Activated CD4-positive, alpha-beta T cell treated with anti-CD3 and anti-CD28 coated beads, Interleukin-2, amount 10 ng/mL, durations not matched to agents 7 days and 5 days (primary cell): ENCODE measurements at regions not wholly inside any gene's neighbourhood (a gene's known extent, or its start where the extent isn't known, plus 50 kb on each side); places are given as distances from the start of the nearest gene placed in this dataset.

Experiments
- CTCF ChIA-PET: fragments of 350-600 bp; sonication (Branson Sonifier 250); formaldehyde crosslinking; loops from one replicate; lab custom pipeline; 2021; ENCODE audit warnings: antibody characterized with exemption; lab: Charles Lee
- POLR2A ChIA-PET: fragments of 350-600 bp; sonication (Branson Sonifier 250); formaldehyde crosslinking; loops from one replicate; lab custom pipeline; 2021; ENCODE audit warnings: antibody characterized with exemption; lab: Charles Lee
- DNase-seq: peaks from one replicate; pipeline ENCODE4 v3.0.0-alpha.2; 2020
- H3K27ac Mint-ChIP-seq: one replicate; pipeline ENCODE4 v1.8.0; 2021; ENCODE audit warnings: mild to moderate bottlenecking, moderate library complexity, mixed read lengths
- H3K27me3 Mint-ChIP-seq: one replicate; pipeline ENCODE4 v1.8.0; 2021; ENCODE audit warnings: mixed read lengths
- H3K36me3 Mint-ChIP-seq: one replicate; pipeline ENCODE4 v1.8.0; 2021; ENCODE audit warnings: low read depth, mixed read lengths
- H3K4me1 Mint-ChIP-seq: one replicate; pipeline ENCODE4 v1.8.0; 2021; ENCODE audit warnings: mixed read lengths
- H3K4me3 Mint-ChIP-seq: one replicate; pipeline ENCODE4 v1.8.0; 2021; ENCODE audit warnings: mild to moderate bottlenecking, moderate library complexity, mixed read lengths
- H3K9me3 Mint-ChIP-seq: one replicate; pipeline ENCODE4 v1.8.0; 2021; ENCODE audit warnings: mixed read lengths

DNA sequence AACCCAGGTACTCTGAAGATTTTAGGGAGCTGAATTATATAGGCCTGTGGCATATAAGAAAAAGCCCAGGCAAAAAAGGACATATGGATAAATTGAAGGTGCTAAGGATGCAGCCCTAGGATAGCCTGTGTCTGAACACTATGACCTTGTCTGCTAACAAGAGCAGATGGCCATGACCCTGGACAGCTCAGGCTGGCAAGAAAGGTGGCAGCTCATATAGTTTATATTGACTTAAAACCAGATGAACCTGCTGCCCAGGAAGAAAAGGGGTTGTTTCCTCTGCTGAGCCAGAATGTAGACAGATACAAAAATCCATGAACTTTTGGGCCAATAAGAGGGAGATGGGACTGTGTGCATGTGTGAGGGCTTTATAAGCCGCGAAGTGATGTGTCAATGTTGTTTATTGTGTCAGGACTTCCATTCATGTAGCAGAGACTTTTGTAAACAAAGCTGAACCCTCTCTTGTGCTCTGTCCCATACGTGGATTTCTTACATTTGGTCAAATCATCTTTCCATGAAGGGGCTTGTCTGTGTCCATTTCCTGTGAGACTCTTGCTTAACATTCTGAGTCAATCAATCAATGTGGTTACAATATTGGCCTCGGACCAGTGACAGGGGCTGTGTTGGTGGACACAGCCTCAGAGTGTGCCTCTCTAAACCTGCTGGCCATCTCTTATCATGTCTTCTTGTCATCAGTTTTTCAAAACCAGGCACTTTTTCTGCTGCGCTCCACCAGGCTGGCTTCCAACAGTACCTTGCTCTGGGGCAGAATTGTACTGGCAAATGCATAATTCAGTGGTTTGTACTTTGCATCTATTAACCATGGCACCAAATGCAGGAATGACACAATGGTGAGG is 321.2 kb downstream of the WDR72 start:
- no peak for DNase-seq
- Mint-ChIP-seq H3K27me3 (peaks cover 2% of the 10 kb centered on the region), H3K36me3 (no peaks in the 10 kb centered on the region), H3K27ac (no peak overlapping the region), H3K9me3 (no peaks in the 10 kb centered on the region), H3K4me1 (no peaks in the 10 kb centered on the region), H3K4me3 (no peak overlapping the region)
- POLR2A ChIA-PET = interaction anchor here (0.6 kb wide), 1 partner anchor 645 kb away, joined by 3 read pairs; no protein-coding TSS in a partner anchor
- CTCF ChIA-PET = interaction anchor here (0.5 kb wide), 1 partner anchor 944 kb away, joined by 4 read pairs; no protein-coding TSS in a partner anchor

DNA sequence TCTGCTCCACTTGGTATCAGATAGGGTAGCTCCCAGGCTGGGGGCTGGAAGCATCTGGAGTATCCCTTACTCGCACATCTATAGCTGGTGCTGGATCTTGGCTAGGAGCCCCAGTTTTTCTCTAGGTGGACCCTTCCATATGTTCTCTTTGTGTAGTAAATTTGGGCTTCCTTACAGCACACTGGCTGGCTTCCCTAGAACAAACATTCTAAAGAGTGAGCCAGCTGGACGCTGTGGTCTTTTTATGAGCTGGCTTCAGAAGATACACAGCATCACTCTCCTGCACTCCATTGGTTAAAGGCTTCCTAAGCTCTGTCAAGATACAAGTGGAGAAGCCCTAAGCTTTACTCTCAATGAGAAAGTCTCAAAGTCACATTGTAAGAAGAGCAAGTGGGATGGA is 322.1 kb downstream of the WDR72 start:
- POLR2A ChIA-PET = no interaction called here
- Mint-ChIP-seq H3K27me3 (peaks cover 2% of the 10 kb centered on the region), H3K36me3 (no peaks in the 10 kb centered on the region)

DNA sequence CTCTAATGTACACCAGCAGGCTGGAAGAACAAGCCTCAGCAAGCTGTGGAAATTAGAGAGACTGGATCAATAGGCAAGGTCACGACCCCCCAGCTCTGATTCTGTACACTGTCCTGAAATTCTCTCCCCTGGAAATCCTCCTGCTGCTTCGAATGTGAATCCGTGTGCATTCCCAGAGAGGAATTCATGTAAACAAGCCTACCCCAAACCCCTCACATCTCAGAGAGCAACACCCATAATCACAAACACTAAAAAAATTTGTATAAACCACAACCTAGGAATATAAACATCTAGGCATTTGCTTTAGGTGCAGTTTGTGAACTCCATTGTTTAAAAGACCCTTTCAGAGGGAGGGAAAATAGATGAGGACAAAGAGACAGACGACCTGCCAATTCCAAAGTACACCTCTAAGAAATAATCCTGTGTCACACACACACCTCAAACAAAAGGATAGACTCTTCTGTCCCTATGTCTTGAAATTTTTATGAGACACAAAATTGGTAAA is 325.2 kb downstream of the WDR72 start:
- Mint-ChIP-seq H3K27me3 (no peaks in the 10 kb centered on the region), H3K27ac (no peak overlapping the region), H3K9me3 (no peaks in the 10 kb centered on the region), H3K4me1 (no peaks in the 10 kb centered on the region), H3K36me3 (no peaks in the 10 kb centered on the region), H3K4me3 (no peak overlapping the region)
- CTCF ChIA-PET = no interaction called here
- no peak for DNase-seq
- POLR2A ChIA-PET = no interaction called here

More for the DNA sequence above, 322.1 kb downstream of the WDR72 start:
- no peak overlapping the region for H3K4me3 Mint-ChIP-seq
- no peak for DNase-seq
- no peaks in the 10 kb centered on the region for H3K9me3 Mint-ChIP-seq
- CTCF ChIA-PET = no interaction called here
- no peaks in the 10 kb centered on the region for H3K4me1 Mint-ChIP-seq
- H3K27ac Mint-ChIP-seq = no peak overlapping the region

GRCh38 chr15:53416219-53416940 is 343.1 kb downstream of the WDR72 start:
- no peak for DNase-seq
- Mint-ChIP-seq H3K4me3 (no peak overlapping the region), H3K36me3 (no peaks in the 10 kb centered on the region), H3K27ac (no peak overlapping the region), H3K9me3 (peaks cover 4% of the 10 kb centered on the region), H3K4me1 (no peaks in the 10 kb centered on the region), H3K27me3 (no peaks in the 10 kb centered on the region)
- ChIA-PET POLR2A (no interaction called here), CTCF (no interaction called here)

DNA sequence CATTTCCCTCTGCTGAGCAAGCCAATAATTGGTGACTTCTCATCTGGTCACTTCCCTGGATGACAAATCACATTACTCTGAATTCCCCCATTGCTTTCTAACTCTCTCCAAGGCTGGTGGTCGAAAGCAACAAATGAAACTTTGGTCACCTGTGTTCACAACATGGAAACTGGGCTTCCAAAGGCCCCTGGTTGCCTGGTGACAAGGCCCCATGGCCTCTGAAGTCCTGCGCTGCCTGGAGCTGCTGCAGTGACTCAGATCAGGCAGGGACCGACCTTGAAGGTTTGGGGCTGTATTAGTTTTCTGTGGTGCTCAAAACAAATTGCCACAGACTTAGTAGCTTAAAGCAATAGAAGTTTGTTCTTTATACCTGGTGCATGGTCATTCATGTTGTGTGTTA is 345.3 kb downstream of the WDR72 start:
- DNase-seq = no peak
- CTCF ChIA-PET = no interaction called here
- POLR2A ChIA-PET = no interaction called here
- no peaks in the 10 kb centered on the region for H3K27me3 Mint-ChIP-seq
- H3K27ac Mint-ChIP-seq = no peak overlapping the region
- H3K4me3 Mint-ChIP-seq = no peak overlapping the region
- no peaks in the 10 kb centered on the region for H3K36me3 Mint-ChIP-seq
- H3K9me3 Mint-ChIP-seq = peaks cover 4% of the 10 kb centered on the region
- H3K4me1 Mint-ChIP-seq = no peaks in the 10 kb centered on the region

GRCh38 chr15:53412542-53412941 is 346.9 kb downstream of the WDR72 start:
- POLR2A ChIA-PET = no interaction called here
- H3K27me3 Mint-ChIP-seq = no peaks in the 10 kb centered on the region

DNA sequence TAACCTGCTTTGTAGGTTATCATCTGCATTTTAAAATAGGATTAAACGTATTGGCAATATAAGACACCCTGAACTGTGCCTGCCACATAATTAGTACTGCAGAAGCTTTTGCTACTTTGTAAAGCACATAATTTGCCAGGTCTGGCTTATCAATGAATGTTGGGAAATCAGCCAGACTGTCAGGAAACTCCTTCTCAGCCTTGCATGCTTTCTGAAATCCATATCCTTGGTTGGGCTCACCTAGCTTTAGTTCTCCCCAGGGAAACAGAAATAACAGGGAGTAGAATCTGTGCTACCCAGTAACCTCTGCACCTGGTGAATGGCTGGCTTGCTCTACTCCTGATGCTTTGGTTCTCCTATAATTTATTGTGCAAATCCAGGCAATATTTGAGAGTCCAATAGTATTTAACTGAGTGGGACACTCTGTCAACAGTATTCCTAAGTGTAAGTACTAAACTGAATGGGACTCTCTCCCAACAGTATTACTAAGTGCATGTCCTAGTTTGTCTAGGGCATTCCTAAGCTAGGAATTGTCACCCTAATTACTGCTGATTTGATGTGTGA is 354.5 kb downstream of the WDR72 start:
- Mint-ChIP-seq H3K27ac (no peak overlapping the region), H3K27me3 (no peaks in the 10 kb centered on the region), H3K4me3 (no peak overlapping the region), H3K9me3 (no peaks in the 10 kb centered on the region), H3K4me1 (no peaks in the 10 kb centered on the region), H3K36me3 (no peaks in the 10 kb centered on the region)
- ChIA-PET CTCF (no interaction called here), POLR2A (no interaction called here)
- no peak for DNase-seq

More at GRCh38 chr15:53412542-53412941, 346.9 kb downstream of the WDR72 start:
- no peaks in the 10 kb centered on the region for H3K36me3 Mint-ChIP-seq
- no peak overlapping the region for H3K27ac Mint-ChIP-seq
- no peak for DNase-seq
- peaks cover 4% of the 10 kb centered on the region for H3K9me3 Mint-ChIP-seq
- CTCF ChIA-PET = interaction anchor here (1.1 kb wide), 1 partner anchor 104 kb away, joined by 3 read pairs; no protein-coding TSS in a partner anchor
- no peak overlapping the region for H3K4me3 Mint-ChIP-seq
- no peaks in the 10 kb centered on the region for H3K4me1 Mint-ChIP-seq

DNA sequence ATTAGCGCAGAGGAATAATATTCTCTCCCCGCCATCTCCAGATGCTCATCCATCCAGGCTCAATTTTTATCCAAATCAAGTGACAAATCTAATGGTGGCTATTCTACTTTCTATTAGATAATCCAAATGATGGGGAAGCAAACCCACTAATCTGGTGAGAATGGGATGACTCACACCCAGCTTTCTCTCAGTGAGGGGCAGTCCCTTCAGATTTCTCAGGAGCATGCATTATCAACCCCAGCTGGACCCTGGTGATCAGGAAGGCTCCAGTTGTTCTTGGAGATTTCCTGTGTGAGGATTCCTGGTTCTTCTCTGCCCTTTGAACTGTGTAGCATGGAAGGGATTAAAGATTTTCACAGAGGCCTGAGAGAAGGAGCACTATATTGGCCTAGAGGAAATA is 358.0 kb downstream of the WDR72 start:
- Mint-ChIP-seq H3K9me3 (no peaks in the 10 kb centered on the region), H3K4me1 (no peaks in the 10 kb centered on the region), H3K36me3 (no peaks in the 10 kb centered on the region), H3K27me3 (no peaks in the 10 kb centered on the region), H3K4me3 (no peak overlapping the region), H3K27ac (no peak overlapping the region)
- POLR2A ChIA-PET = no interaction called here
- CTCF ChIA-PET = no interaction called here
- DNase-seq = no peak

- ChIA-PET POLR2A (no interaction called here), CTCF (no interaction called here)
- H3K4me3 Mint-ChIP-seq = no peak overlapping the region
- H3K27me3 Mint-ChIP-seq = no peaks in the 10 kb centered on the region
- no peaks in the 10 kb centered on the region for H3K9me3 Mint-ChIP-seq
- no peaks in the 10 kb centered on the region for H3K36me3 Mint-ChIP-seq
- H3K27ac Mint-ChIP-seq = no peak overlapping the region
- no peaks in the 10 kb centered on the region for H3K4me1 Mint-ChIP-seq
- no peak for DNase-seq
These were observed 358.5 kb downstream of the WDR72 start for GRCh38 chr15:53400986-53401385.

DNA sequence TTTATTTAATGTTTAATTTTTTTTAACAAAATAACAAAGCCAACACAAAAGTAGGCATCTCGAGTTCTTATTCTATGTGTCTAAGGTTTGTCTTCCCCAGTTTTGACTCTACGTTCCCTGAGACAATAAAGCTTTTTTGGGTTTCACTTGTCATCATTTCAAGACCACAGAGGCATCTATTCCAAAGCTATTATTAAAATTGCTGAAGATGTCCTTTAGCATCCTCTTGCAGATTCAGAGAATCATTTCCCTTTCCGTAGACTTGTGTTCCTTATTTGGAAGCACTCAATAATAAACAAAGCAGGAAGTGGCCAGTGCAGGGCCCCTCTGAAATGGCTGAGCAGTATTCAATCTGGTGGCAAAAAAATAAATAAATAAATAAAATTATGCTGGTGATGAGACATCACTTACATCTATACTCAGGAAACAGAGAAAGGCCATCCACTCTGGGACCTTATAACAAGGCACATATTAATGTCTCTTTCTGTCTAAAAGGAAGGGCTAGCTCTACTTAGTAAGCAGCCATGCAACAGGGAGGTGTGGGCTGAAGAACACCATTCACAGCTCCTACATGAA is 362.3 kb downstream of the WDR72 start:
- CTCF ChIA-PET = no interaction called here
- H3K4me1 Mint-ChIP-seq = no peaks in the 10 kb centered on the region
- no peak overlapping the region for H3K4me3 Mint-ChIP-seq
- POLR2A ChIA-PET = no interaction called here
- no peaks in the 10 kb centered on the region for H3K27me3 Mint-ChIP-seq
- no peaks in the 10 kb centered on the region for H3K36me3 Mint-ChIP-seq
- no peak overlapping the region for H3K27ac Mint-ChIP-seq
- no peak for DNase-seq
- H3K9me3 Mint-ChIP-seq = no peaks in the 10 kb centered on the region

- Mint-ChIP-seq H3K27me3 (no peaks in the 10 kb centered on the region), H3K27ac (no peak overlapping the region), H3K9me3 (no peaks in the 10 kb centered on the region), H3K36me3 (no peaks in the 10 kb centered on the region), H3K4me1 (no peaks in the 10 kb centered on the region), H3K4me3 (no peak overlapping the region)
- DNase-seq = no peak
- POLR2A ChIA-PET = no interaction called here
- CTCF ChIA-PET = no interaction called here
These were observed 363.6 kb downstream of the WDR72 start for GRCh38 chr15:53395871-53396270.

- ChIA-PET POLR2A (no interaction called here), CTCF (no interaction called here)
- no peaks in the 10 kb centered on the region for H3K4me1 Mint-ChIP-seq
- no peak overlapping the region for H3K27ac Mint-ChIP-seq
- no peaks in the 10 kb centered on the region for H3K9me3 Mint-ChIP-seq
- H3K27me3 Mint-ChIP-seq = no peaks in the 10 kb centered on the region
- DNase-seq = no peak
- H3K4me3 Mint-ChIP-seq = no peak overlapping the region
- H3K36me3 Mint-ChIP-seq = no peaks in the 10 kb centered on the region
These were observed 368.9 kb downstream of the WDR72 start for GRCh38 chr15:53390549-53390948.
